D341Med (cell line): ENCODE measurements at regions not wholly inside any gene's neighbourhood (a gene's known extent, or its start where the extent isn't known, plus 50 kb on each side); places are given as distances from the start of the nearest gene placed in this dataset.
"Not testable (repeated sequence)": the region's sequence is repeated elsewhere in the genome, so short reads cannot be mapped to it uniquely, and the experiment has no call there.

ENCODE experiments used
- DNase-seq: peaks from one replicate; pipeline ENCODE4 v3.0.0; 2012; ENCODE audit warnings: low spot score

GRCh38 chr7:82562716-82563404 is 119.3 kb upstream of the CACNA2D1 start:
- DNase-seq: no peak

- peak; percentile 91 for DNase-seq
These were observed 115.7 kb upstream of the CACNA2D1 start for GRCh38 chr7:82559193-82559805.

GRCh38 chr7:82549616-82550285 is 106.2 kb upstream of the CACNA2D1 start:
- no peak for DNase-seq

GRCh38 chr7:82548141-82548688 is 104.6 kb upstream of the CACNA2D1 start:
- DNase-seq: no peak

GRCh38 chr7:82542665-82543064 is 99.1 kb upstream of the CACNA2D1 start:
- no peak for DNase-seq

GRCh38 chr7:82539969-82540368 is 96.4 kb upstream of the CACNA2D1 start:
- no peak for DNase-seq

GRCh38 chr7:82534684-82535083 is 91.1 kb upstream of the CACNA2D1 start:
- DNase-seq: no peak

- DNase-seq: peak; percentile 64
These were observed 86.8 kb upstream of the CACNA2D1 start for GRCh38 chr7:82530361-82530760.

- DNase-seq: no peak
These were observed 85.2 kb upstream of the CACNA2D1 start for GRCh38 chr7:82528577-82529310.

- DNase-seq: no peak
These were observed 84.3 kb upstream of the CACNA2D1 start for GRCh38 chr7:82527851-82528250.

GRCh38 chr7:82521906-82522445 is 78.4 kb upstream of the CACNA2D1 start:
- DNase-seq: no peak

GRCh38 chr7:82517050-82517449 is 73.5 kb upstream of the CACNA2D1 start:
- DNase-seq: no peak

GRCh38 chr7:82511542-82511941 is 68.0 kb upstream of the CACNA2D1 start:
- no peak for DNase-seq

- no peak for DNase-seq
These were observed 64.5 kb upstream of the CACNA2D1 start for GRCh38 chr7:82507976-82508677.

GRCh38 chr7:82507365-82507975 is 63.9 kb upstream of the CACNA2D1 start:
- DNase-seq: no peak

- DNase-seq: no peak
These were observed 63.1 kb upstream of the CACNA2D1 start for GRCh38 chr7:82506702-82507101.

- no peak for DNase-seq
These were observed 62.6 kb upstream of the CACNA2D1 start for GRCh38 chr7:82506208-82506607.

- DNase-seq: no peak
These were observed 57.8 kb upstream of the CACNA2D1 start for GRCh38 chr7:82501346-82501745.

GRCh38 chr7:82499546-82499945 is 56.0 kb upstream of the CACNA2D1 start:
- not testable (repeated sequence) for DNase-seq

- DNase-seq: no peak
These were observed 50.8 kb upstream of the CACNA2D1 start for GRCh38 chr7:82494420-82494819.
